ENCODE measurements at regions not wholly inside any gene's neighbourhood (a gene's known extent, or its start where the extent isn't known, plus 50 kb on each side); places are given as distances from the start of the nearest gene placed in this dataset.
"Not testable (repeated sequence)": the region's sequence is repeated elsewhere in the genome, so short reads cannot be mapped to it uniquely, and the experiment has no call there.

GRCh38 chr15:69601711-69602504 is 149.3 kb downstream of the RPLP1 start:
- DNase-seq (ENCODE audit: low read depth) = no peak

GRCh38 chr15:69602921-69603320 is 150.3 kb downstream of the RPLP1 start:
- DNase-seq (ENCODE audit: low read depth) = no peak

GRCh38 chr15:69603369-69604071 is 150.9 kb downstream of the RPLP1 start:
- no peak for DNase-seq (ENCODE audit: low read depth)

- DNase-seq (ENCODE audit: low read depth) = no peak
These were observed 151.4 kb downstream of the RPLP1 start for GRCh38 chr15:69604072-69604411.

GRCh38 chr15:69606144-69606543 is 153.5 kb downstream of the RPLP1 start:
- DNase-seq (ENCODE audit: low read depth) = no peak

- no peak for DNase-seq (ENCODE audit: low read depth)
These were observed 154.4 kb downstream of the RPLP1 start for GRCh38 chr15:69606921-69607500.

- DNase-seq (ENCODE audit: low read depth) = no peak
These were observed 156.0 kb downstream of the RPLP1 start for GRCh38 chr15:69608661-69609060.

GRCh38 chr15:69609176-69609575 is 156.6 kb downstream of the RPLP1 start:
- DNase-seq (ENCODE audit: low read depth) = no peak

- no peak for DNase-seq (ENCODE audit: low read depth)
These were observed 157.2 kb downstream of the RPLP1 start for GRCh38 chr15:69609776-69610175.

- DNase-seq (ENCODE audit: low read depth) = no peak
These were observed 157.7 kb downstream of the RPLP1 start for GRCh38 chr15:69610277-69610676.

GRCh38 chr15:69610858-69611257 is 158.2 kb downstream of the RPLP1 start:
- DNase-seq (ENCODE audit: low read depth) = no peak

GRCh38 chr15:69612112-69612511 is 159.5 kb downstream of the RPLP1 start:
- no peak for DNase-seq (ENCODE audit: low read depth)

GRCh38 chr15:69613182-69613581 is 160.6 kb downstream of the RPLP1 start:
- no peak for DNase-seq (ENCODE audit: low read depth)

- DNase-seq (ENCODE audit: low read depth) = no peak
These were observed 161.4 kb downstream of the RPLP1 start for GRCh38 chr15:69613988-69614387.

- no peak for DNase-seq (ENCODE audit: low read depth)
These were observed 163.1 kb downstream of the RPLP1 start for GRCh38 chr15:69615736-69616135.

GRCh38 chr15:69616558-69616957 is 163.9 kb downstream of the RPLP1 start:
- no peak for DNase-seq (ENCODE audit: low read depth)

GRCh38 chr15:69617144-69617543 is 164.5 kb downstream of the RPLP1 start:
- DNase-seq (ENCODE audit: low read depth) = not testable (repeated sequence)

- DNase-seq (ENCODE audit: low read depth) = no peak
These were observed 171.0 kb downstream of the RPLP1 start for GRCh38 chr15:69623392-69624154.

- no peak for DNase-seq (ENCODE audit: low read depth)
These were observed 171.5 kb downstream of the RPLP1 start for GRCh38 chr15:69624155-69624520.

GRCh38 chr15:69624816-69625215 is 172.2 kb downstream of the RPLP1 start:
- DNase-seq (ENCODE audit: low read depth) = no peak

GRCh38 chr15:69625328-69625727 is 172.7 kb downstream of the RPLP1 start:
- no peak for DNase-seq (ENCODE audit: low read depth)

Measured in stimulated activated CD4-positive, alpha-beta T cell treated with anti-CD3 and anti-CD28 coated beads, Interleukin-2, amount 100 ng/mL, for 4 hours (primary cell).